ENCODE measurements at regions not wholly inside any gene's neighbourhood (a gene's known extent, or its start where the extent isn't known, plus 50 kb on each side); places are given as distances from the start of the nearest gene placed in this dataset.

DNA sequence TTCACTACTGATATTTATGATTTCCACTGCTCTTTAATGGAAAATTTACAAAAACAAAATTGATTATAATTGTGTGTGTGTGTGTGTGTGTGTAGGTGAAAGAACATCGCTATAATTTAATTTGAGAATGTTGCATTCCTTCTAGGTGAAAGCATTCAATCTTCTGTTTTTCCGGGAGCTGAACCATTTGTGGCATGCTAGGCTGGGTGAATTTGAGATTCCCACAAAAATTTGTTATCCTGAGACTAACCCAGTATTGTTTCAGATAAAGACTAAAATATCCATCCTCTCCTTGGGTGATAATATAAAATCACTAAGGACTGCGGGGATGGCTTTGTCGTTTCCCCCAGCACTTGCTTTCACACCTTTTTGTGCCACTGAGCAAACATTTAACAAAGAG, 911.2 kb upstream of the PIK3C3 start:
- DNase-seq (ENCODE audit: low read depth in 2 of 2), result no peak
- TF ChIP-seq, protein P1, sequence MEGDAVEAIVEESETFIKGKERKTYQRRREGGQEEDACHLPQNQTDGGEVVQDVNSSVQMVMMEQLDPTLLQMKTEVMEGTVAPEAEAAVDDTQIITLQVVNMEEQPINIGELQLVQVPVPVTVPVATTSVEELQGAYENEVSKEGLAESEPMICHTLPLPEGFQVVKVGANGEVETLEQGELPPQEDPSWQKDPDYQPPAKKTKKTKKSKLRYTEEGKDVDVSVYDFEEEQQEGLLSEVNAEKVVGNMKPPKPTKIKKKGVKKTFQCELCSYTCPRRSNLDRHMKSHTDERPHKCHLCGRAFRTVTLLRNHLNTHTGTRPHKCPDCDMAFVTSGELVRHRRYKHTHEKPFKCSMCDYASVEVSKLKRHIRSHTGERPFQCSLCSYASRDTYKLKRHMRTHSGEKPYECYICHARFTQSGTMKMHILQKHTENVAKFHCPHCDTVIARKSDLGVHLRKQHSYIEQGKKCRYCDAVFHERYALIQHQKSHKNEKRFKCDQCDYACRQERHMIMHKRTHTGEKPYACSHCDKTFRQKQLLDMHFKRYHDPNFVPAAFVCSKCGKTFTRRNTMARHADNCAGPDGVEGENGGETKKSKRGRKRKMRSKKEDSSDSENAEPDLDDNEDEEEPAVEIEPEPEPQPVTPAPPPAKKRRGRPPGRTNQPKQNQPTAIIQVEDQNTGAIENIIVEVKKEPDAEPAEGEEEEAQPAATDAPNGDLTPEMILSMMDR (IDR thresholded peaks at IDR 0.05; ENCODE audit: low read depth, low read length), result no peak

DNA sequence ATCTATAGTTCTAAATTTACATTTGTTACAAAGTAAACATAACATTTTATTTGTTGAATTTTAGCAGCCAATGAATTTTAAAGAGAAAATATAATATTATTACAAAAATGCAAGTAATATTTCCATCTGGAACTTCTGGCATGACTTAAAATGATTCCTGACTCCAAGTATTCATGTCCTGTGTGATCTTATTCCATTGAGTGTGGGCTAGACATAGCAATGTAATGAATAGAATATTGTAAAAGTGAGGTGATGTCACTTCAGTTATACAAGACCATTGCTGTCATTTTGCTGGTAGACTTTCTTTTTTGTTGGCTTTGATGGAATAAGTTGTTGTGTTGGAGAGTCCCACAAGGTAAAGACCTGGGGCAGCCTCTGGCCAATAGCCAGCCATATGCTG, 912.2 kb upstream of the PIK3C3 start:
- no peak overlapping the region for H3K4me3 ChIP-seq (replicated peaks in 1 of 2; ENCODE audit: low read depth in 2 of 2, low read length in 2 of 2)
- TF ChIP-seq, protein P1 (IDR thresholded peaks at IDR 0.05; ENCODE audit: low read depth, low read length), result no peak
- no peak for DNase-seq (ENCODE audit: low read depth in 2 of 2)

More for the DNA sequence above, 911.2 kb upstream of the PIK3C3 start:
- no peak overlapping the region for H3K4me3 ChIP-seq (replicated peaks in 1 of 2; ENCODE audit: low read depth in 2 of 2, low read length in 2 of 2)

DNA sequence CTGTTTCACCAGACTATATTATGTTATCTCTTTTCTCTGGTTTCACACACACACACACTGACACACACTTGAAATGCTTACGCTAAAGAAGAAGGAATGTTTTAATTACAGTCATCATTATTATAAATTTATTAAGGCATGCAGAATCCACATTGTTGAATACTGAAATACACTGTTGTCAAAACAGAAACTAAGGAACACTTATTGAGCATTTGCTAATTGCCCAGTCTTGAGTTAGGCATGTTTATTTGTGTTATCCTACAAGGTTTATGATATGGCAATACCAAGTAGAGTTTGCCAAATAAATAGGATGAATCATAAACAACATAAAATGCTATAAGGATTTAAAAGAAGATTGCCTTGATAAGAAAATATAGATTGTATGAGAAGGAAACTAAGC, 917.0 kb upstream of the PIK3C3 start:
- H3K4me3 ChIP-seq (replicated peaks in 1 of 2; ENCODE audit: low read depth in 2 of 2, low read length in 2 of 2), result no peak overlapping the region
- peak in 1 of 2 donors; percentile 13 for DNase-seq (ENCODE audit: low read depth in 2 of 2)
- TF ChIP-seq, protein P1 (IDR thresholded peaks at IDR 0.05; ENCODE audit: low read depth, low read length), result no peak

DNA sequence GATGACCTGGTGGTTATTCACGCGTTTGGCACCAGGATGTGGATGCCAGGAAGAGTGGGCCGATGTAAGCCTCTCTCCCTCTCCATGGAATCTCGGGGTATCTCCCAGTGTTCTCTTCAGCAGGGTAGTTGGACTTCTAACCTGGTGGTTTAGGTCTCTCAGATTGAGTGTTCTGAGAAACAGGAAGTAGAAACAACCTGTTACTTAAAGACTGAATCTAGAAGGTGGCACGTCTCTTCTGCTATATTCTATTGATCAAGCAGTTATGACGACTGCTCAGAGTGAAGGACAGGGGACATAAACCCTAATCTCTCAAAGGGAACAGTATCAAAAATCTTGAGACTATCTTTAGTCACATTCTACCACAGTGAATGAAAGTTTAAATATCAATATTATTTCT, 918.7 kb upstream of the PIK3C3 start:
- no peak for DNase-seq (ENCODE audit: low read depth in 2 of 2)
- H3K4me3 ChIP-seq (replicated peaks in 1 of 2; ENCODE audit: low read depth in 2 of 2, low read length in 2 of 2), result no peak overlapping the region
- TF ChIP-seq, protein P1 (IDR thresholded peaks at IDR 0.05; ENCODE audit: low read depth, low read length), result no peak

DNA sequence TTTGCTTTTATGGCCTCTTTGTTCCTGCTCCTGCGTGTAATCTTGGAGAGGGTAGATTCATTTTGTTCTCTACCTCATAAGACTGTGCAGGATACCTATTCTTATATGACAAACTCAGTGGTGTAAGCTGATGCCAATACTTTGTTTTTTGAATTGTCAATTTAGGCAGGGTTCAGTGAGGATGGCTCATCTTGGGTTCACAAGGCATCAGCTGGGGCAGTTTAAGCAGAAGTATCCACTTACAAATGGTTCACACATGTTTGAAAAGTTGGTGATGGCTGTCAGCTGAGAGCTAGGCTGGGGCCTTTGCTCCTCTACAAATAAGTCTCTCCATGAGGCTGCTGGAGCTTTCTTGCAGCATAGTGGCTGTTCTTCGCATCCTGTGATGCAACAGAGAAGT, 920.6 kb upstream of the PIK3C3 start:
- DNase-seq (ENCODE audit: low read depth in 2 of 2), result no peak
- H3K4me3 ChIP-seq (replicated peaks in 1 of 2; ENCODE audit: low read depth in 2 of 2, low read length in 2 of 2), result no peak overlapping the region
- TF ChIP-seq, protein P1 (IDR thresholded peaks at IDR 0.05; ENCODE audit: low read depth, low read length), result no peak

DNA sequence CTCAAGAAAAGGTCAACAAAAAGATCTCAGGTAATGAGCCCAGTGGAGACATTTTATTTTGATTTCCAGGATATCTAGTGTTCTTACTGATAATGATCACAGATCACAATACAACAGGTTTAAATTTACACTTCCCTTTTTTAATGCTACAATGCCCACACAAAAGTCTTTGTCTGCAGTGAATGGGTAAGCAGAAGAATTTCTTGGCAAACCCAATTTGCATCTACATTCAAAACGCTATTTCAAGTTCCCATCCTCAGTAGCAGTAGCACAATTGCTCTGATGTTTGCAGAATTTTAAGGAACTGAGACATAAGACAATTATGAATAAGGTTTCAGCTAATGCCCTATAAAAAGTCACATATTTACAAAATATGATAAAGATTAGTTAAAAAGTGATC, 929.4 kb upstream of the PIK3C3 start:
- H3K4me3 ChIP-seq (replicated peaks in 1 of 2; ENCODE audit: low read depth in 2 of 2, low read length in 2 of 2), result no peak overlapping the region
- DNase-seq (ENCODE audit: low read depth in 2 of 2), result no peak
- TF ChIP-seq, protein P1 (IDR thresholded peaks at IDR 0.05; ENCODE audit: low read depth, low read length), result no peak

DNA sequence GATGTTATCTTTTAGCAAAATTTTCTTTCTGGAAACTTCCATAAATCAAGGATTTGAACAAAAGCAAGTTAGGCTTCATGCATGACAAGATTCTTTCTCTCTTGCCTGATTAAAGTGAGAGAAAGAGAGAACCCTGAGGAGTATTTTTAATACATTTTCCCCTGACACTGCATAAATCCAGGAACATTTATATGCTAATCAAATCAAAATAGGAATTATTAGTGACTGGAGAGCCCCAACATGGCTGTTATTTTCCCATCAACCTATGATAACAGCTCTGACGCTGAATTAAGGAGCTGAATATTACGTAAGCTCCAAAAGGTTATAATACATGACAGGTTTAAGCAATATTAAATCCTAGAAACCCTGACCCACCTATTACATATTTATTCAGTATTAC, 930.2 kb upstream of the PIK3C3 start:
- no peak for DNase-seq (ENCODE audit: low read depth in 2 of 2)
- TF ChIP-seq, protein P1 (IDR thresholded peaks at IDR 0.05; ENCODE audit: low read depth, low read length), result no peak
- no peak overlapping the region for H3K4me3 ChIP-seq (replicated peaks in 1 of 2; ENCODE audit: low read depth in 2 of 2, low read length in 2 of 2)
